NOMO-1 treated with DMSO at 0.1 percent for 48 hours (cell line): ENCODE measurements at regions not wholly inside any gene's neighbourhood (a gene's known extent, or its start where the extent isn't known, plus 50 kb on each side); places are given as distances from the start of the nearest gene placed in this dataset.
"Not testable (repeated sequence)": the region's sequence is repeated elsewhere in the genome, so short reads cannot be mapped to it uniquely, and the experiment has no call there.

Experiments
- DNase-seq: peaks from one replicate; lab custom pipeline; 2025; ENCODE audit not compliant: unreplicated experiment; lab: John Stamatoyannopoulos, UW

- no peak for DNase-seq
These were observed 534.4 kb upstream of the SLC35B3 start for GRCh38 chr6:8969747-8970146.

GRCh38 chr6:8958894-8959511 lies 523.7 kb upstream of the SLC35B3 start:
- no peak for DNase-seq

- DNase-seq, result no peak
These were observed 518.0 kb upstream of the SLC35B3 start for GRCh38 chr6:8953310-8953709.

GRCh38 chr6:8948733-8949132 lies 513.4 kb upstream of the SLC35B3 start:
- no peak for DNase-seq

- DNase-seq, result no peak
These were observed 512.6 kb upstream of the SLC35B3 start for GRCh38 chr6:8947900-8948299.

GRCh38 chr6:8944548-8944947 lies 509.2 kb upstream of the SLC35B3 start:
- DNase-seq, result no peak

- DNase-seq, result no peak
These were observed 507.7 kb upstream of the SLC35B3 start for GRCh38 chr6:8943073-8943472.

GRCh38 chr6:8941577-8941976 lies 506.2 kb upstream of the SLC35B3 start:
- no peak for DNase-seq

- DNase-seq, result no peak
These were observed 505.0 kb upstream of the SLC35B3 start for GRCh38 chr6:8940356-8940755.

- DNase-seq, result peak; percentile 41
These were observed 504.3 kb upstream of the SLC35B3 start for GRCh38 chr6:8939615-8940014.

- no peak for DNase-seq
These were observed 499.0 kb upstream of the SLC35B3 start for GRCh38 chr6:8934318-8934717.

- DNase-seq, result no peak
These were observed 494.7 kb upstream of the SLC35B3 start for GRCh38 chr6:8930009-8930408.

GRCh38 chr6:8920244-8920643 lies 484.9 kb upstream of the SLC35B3 start:
- not testable (repeated sequence) for DNase-seq

GRCh38 chr6:8918196-8918595 lies 482.9 kb upstream of the SLC35B3 start:
- DNase-seq, result no peak

GRCh38 chr6:8914700-8915099 lies 479.4 kb upstream of the SLC35B3 start:
- no peak for DNase-seq

- no peak for DNase-seq
These were observed 473.3 kb upstream of the SLC35B3 start for GRCh38 chr6:8908638-8909037.

GRCh38 chr6:8906699-8907098 lies 471.4 kb upstream of the SLC35B3 start:
- no peak for DNase-seq

- peak; percentile 32 for DNase-seq
These were observed 470.4 kb upstream of the SLC35B3 start for GRCh38 chr6:8905757-8906156.

GRCh38 chr6:8904754-8905153 lies 469.4 kb upstream of the SLC35B3 start:
- no peak for DNase-seq

GRCh38 chr6:8900056-8900455 lies 464.7 kb upstream of the SLC35B3 start:
- DNase-seq, result no peak

GRCh38 chr6:8889514-8889913 lies 454.2 kb upstream of the SLC35B3 start:
- DNase-seq, result no peak

- peak; percentile 43 for DNase-seq
These were observed 453.1 kb upstream of the SLC35B3 start for GRCh38 chr6:8888468-8888867.

- DNase-seq, result peak; percentile 95
These were observed 446.3 kb upstream of the SLC35B3 start for GRCh38 chr6:8881663-8882062.
